Left lung (tissue), 4 donors: ENCODE measurements at regions not wholly inside any gene's neighbourhood (a gene's known extent, or its start where the extent isn't known, plus 50 kb on each side); places are given as distances from the start of the nearest gene placed in this dataset.

Experiments used
- ATAC-seq: fragments of 200-7000 bp; cut with Tn5 transposase; one replicate; pipeline ENCODE4 v1.9.1; 2020; ENCODE audit warnings: moderate library complexity
- DNase-seq, 4 donors: peaks; one replicate each; pipeline ENCODE4 v3.0.0-alpha.2; 2013 to 2020
- H3K27ac ChIP-seq, 2 donors: fragments of 200-600 bp; sonication (generic) in 1 of 2; one replicate each; pipeline versions ENCODE4 v1.5.0 to v1.8.0; 2020 to 2021
- H3K27me3 ChIP-seq, 2 donors: fragments of 200-600 bp; sonication (generic) in 1 of 2; one replicate each; pipeline versions ENCODE4 v1.5.0 to v1.8.0; 2020 to 2021
- H3K36me3 ChIP-seq, 2 donors: fragments of 200-600 bp; sonication (generic) in 1 of 2; one replicate each; pipeline versions ENCODE4 v1.5.0 to v1.8.0; 2020 to 2021
- H3K4me1 ChIP-seq, 2 donors: fragments of 200-600 bp; one replicate each; pipeline ENCODE4 v1.8.0; 2021
- H3K4me3 ChIP-seq, 2 donors: fragments of 200-600 bp; sonication (generic) in 1 of 2; one replicate each; pipeline versions ENCODE4 v1.5.0 to v1.8.0; 2020 to 2021; ENCODE audit warnings: mild to moderate bottlenecking in 1 of 2
- H3K9me3 ChIP-seq, 2 donors: fragments of 200-600 bp; sonication (generic) in 1 of 2; one replicate each; pipeline versions ENCODE4 v1.5.0 to v1.8.0; 2020 to 2021
- CTCF ChIP-seq, 2 donors: fragments of 200-600 bp; sonication (generic) in 1 of 2; IDR thresholded peaks; one replicate each; pipeline versions ENCODE4 v1.5.0 to v1.8.0; 2021; ENCODE audit warnings: antibody characterized with exemption in 2 of 2
- intact Hi-C, 2 donors: fragments of 100-400 bp; cut with DNase I; formaldehyde crosslinking; loops; one replicate each; pipeline versions ENCODE4 v1.11.2 to v1.14.2; 2022
- donor health status: DM: no; HTN: yes; CAD: no.
- donor health status: DM: no; HTN: no; CAD: no.

GRCh38 chr2:105184420-105184819 lies 57.1 kb upstream of the GPR45 start:
- Histone ChIP-seq H3K4me3 (no peak overlapping the region), H3K9me3 (no peaks in the 10 kb centered on the region), H3K36me3 (no peaks in the 10 kb centered on the region), H3K4me1 (no peaks in the 10 kb centered on the region), H3K27me3 (peaks cover 0 to 3% of the 10 kb centered on the region in 2 donors), H3K27ac (no peak overlapping the region)
- intact Hi-C loops = no loop called here
- DNase-seq = no peak
- TF ChIP-seq CTCF (IDR thresholded peaks at IDR 0.05) = no peak
- no peak for ATAC-seq

GRCh38 chr2:105186967-105187498 lies 54.5 kb upstream of the GPR45 start:
- H3K27ac ChIP-seq = no peak overlapping the region
- no peaks in the 10 kb centered on the region for H3K36me3 ChIP-seq
- no peak for ATAC-seq
- no peak overlapping the region for H3K4me3 ChIP-seq
- H3K4me1 ChIP-seq = no peaks in the 10 kb centered on the region
- TF ChIP-seq CTCF (IDR thresholded peaks at IDR 0.05) = no peak
- peaks cover 0 to 6% of the 10 kb centered on the region in 2 donors for H3K9me3 ChIP-seq
- DNase-seq = no peak
- intact Hi-C loops = no loop called here
- no peaks in the 10 kb centered on the region for H3K27me3 ChIP-seq

- H3K27ac ChIP-seq = no peak overlapping the region
- no peak for ATAC-seq
- TF ChIP-seq CTCF (IDR thresholded peaks at IDR 0.05) = no peak
- intact Hi-C loops = no loop called here
- no peaks in the 10 kb centered on the region for H3K36me3 ChIP-seq
- no peak overlapping the region for H3K4me3 ChIP-seq
- no peak for DNase-seq
- no peaks in the 10 kb centered on the region for H3K4me1 ChIP-seq
- no peaks in the 10 kb centered on the region for H3K27me3 ChIP-seq
- H3K9me3 ChIP-seq = peaks cover 0 to 6% of the 10 kb centered on the region in 2 donors
Measured at GRCh38 chr2:105187531-105187930, 54.0 kb upstream of the GPR45 start.

- H3K27ac ChIP-seq = no peak overlapping the region
- ATAC-seq = no peak
- H3K9me3 ChIP-seq = peaks cover 0 to 6% of the 10 kb centered on the region in 2 donors
- DNase-seq = no peak
- intact Hi-C loops = no loop called here
- no peak for TF ChIP-seq CTCF (IDR thresholded peaks at IDR 0.05)
- H3K4me3 ChIP-seq = no peak overlapping the region
- no peaks in the 10 kb centered on the region for H3K36me3 ChIP-seq
- no peaks in the 10 kb centered on the region for H3K27me3 ChIP-seq
- no peaks in the 10 kb centered on the region for H3K4me1 ChIP-seq
Measured at GRCh38 chr2:105188343-105188742, 53.2 kb upstream of the GPR45 start.
